ENCODE measurements at regions not wholly inside any gene's neighbourhood (a gene's known extent, or its start where the extent isn't known, plus 50 kb on each side); places are given as distances from the start of the nearest gene placed in this dataset.

- BruUV-seq (replicated peaks): no TSS peak
- ChIA-PET CTCF (no interaction called here), POLR2A (ENCODE audit: unreplicated experiment) (no interaction called here)
Observed at GRCh38 chr11:19458231-19458630, 217.5 kb upstream of the E2F8 start.

More at GRCh38 chr11:19458231-19458630, 217.5 kb upstream of the E2F8 start:
- Histone ChIP-seq H3K9ac (ENCODE audit: low read depth, low read length) (no peak overlapping the region), H3K4me3 (ENCODE audit: insufficient read depth, low read depth, low read length) (no peak overlapping the region), H2BK5ac (ENCODE audit: low read depth, low read length, poor library complexity, severe bottlenecking) (no peak overlapping the region), H3K56ac (ENCODE audit: extremely low read depth, insufficient read depth, low read length) (no peak overlapping the region), H4K5ac (ENCODE audit: low read depth, low read length) (no peak overlapping the region), H2AK9ac (replicated peaks; ENCODE audit: low read depth, low read length, poor library complexity) (no peak overlapping the region), H2AK5ac (ENCODE audit: low read depth, low read length) (no peak overlapping the region), H2BK20ac (ENCODE audit: low read depth, low read length) (no peak overlapping the region), H2BK120ac (ENCODE audit: low read depth, low read length) (no peak overlapping the region), H3K9me3 (ENCODE audit: control insufficient read depth, insufficient read depth, low read length) (no peaks in the 10 kb centered on the region), H3K4me2 (ENCODE audit: low read depth, low read length) (no peak overlapping the region), H3K4ac (ENCODE audit: low read depth, low read length) (no peak overlapping the region), H4K91ac (ENCODE audit: insufficient read depth, low read depth, low read length) (no peak overlapping the region), H3K79me1 (ENCODE audit: low read depth in 1 of 2, low read length in 2 of 2) (no peaks in the 10 kb centered on the region), H3K27ac (ENCODE audit: insufficient read depth, low read length) (no peak overlapping the region), H3K23ac (ENCODE audit: low read depth, low read length) (no peak overlapping the region), H2BK15ac (ENCODE audit: low read depth, low read length) (no peak overlapping the region), H4K20me1 (ENCODE audit: insufficient read depth, low read length) (no peaks in the 10 kb centered on the region; the same call in 1 of the 2 replicates), H2AFZ (replicated peaks; ENCODE audit: low read length, poor library complexity) (no peak overlapping the region), H4K8ac (ENCODE audit: low read depth in 2 of 2, low read length in 2 of 2) (no peak overlapping the region), H3K18ac (ENCODE audit: low read depth, low read length) (no peak overlapping the region), H3K14ac (replicated peaks; ENCODE audit: low read depth, low read length) (no peak overlapping the region), H3K4me1 (ENCODE audit: control insufficient read depth, insufficient read depth, low read length) (peaks cover 2% of the 10 kb centered on the region; the same call in 1 of the 2 replicates), H3K36me3 (ENCODE audit: control insufficient read depth, insufficient read depth, low read length) (no peaks in the 10 kb centered on the region), H3K9me1 (ENCODE audit: insufficient read depth, low read length) (no peaks in the 10 kb centered on the region), H3K27me3 (ENCODE audit: control insufficient read depth, insufficient read depth, low read length) (peaks cover 23% of the 10 kb centered on the region)
- no CpG with 5 or more reads among the region's 2 CpGs for WGBS, 2 experiments (ENCODE audit: extremely low coverage in 2 of 2, insufficient read length in 1 of 2)
- in situ Hi-C loops (cut with MboI; ENCODE audit: low sequenced_read_pairs) (no loop called here), intact Hi-C loops (cut with micrococcal nuclease) (no loop called here), dilution Hi-C loops (cut with HindIII; ENCODE audit: low sequenced_read_pairs, unreplicated experiment) (no loop called here)
- ATAC-seq (ENCODE audit: low read depth) (no peak), DNase-seq (no peak)
- no peak for TF ChIP-seq MAZ (IDR thresholded peaks at IDR 0.05; ENCODE audit: borderline replicate concordance, low read depth, low read length)
- no peak for TF ChIP-seq POLR2A (IDR thresholded peaks at IDR 0.05; ENCODE audit: low read depth, low read length)
- no peak for TF ChIP-seq RFX5 (IDR thresholded peaks at IDR 0.05; ENCODE audit: low read depth, low read length)
- no peak for TF ChIP-seq NFE2L2 (IDR thresholded peaks at IDR 0.05; ENCODE audit: low read depth, low read length)
- TF ChIP-seq CEBPB (IDR thresholded peaks at IDR 0.05; ENCODE audit: low read depth, low read length): no peak
- no peak for TF ChIP-seq RCOR1 (IDR thresholded peaks at IDR 0.05; ENCODE audit: insufficient replicate concordance, low read length)
- no peak for TF ChIP-seq SMC3 (IDR thresholded peaks at IDR 0.05; ENCODE audit: low read depth, low read length)
- TF ChIP-seq FOS (IDR thresholded peaks at IDR 0.05; ENCODE audit: low read depth, low read length): no peak
- TF ChIP-seq MAFK (IDR thresholded peaks at IDR 0.05; ENCODE audit: low read depth, low read length): no peak
- TF ChIP-seq ELK1 (IDR thresholded peaks at IDR 0.05; ENCODE audit: borderline replicate concordance, low read depth, low read length): no peak
- no peak for TF ChIP-seq RAD21 (IDR thresholded peaks at IDR 0.05; ENCODE audit: low read length)
- no peak for TF ChIP-seq CHD1 (IDR thresholded peaks at IDR 0.05; ENCODE audit: low read depth, low read length)
- no peak for TF ChIP-seq MXI1 (IDR thresholded peaks at IDR 0.05; ENCODE audit: borderline replicate concordance, low read depth, low read length)
- TF ChIP-seq USF2 (IDR thresholded peaks at IDR 0.05; ENCODE audit: low read depth, low read length): no peak
- no peak for TF ChIP-seq BHLHE40 (IDR thresholded peaks at IDR 0.05; ENCODE audit: low read depth, low read length)
